Activated CD4-positive, alpha-beta T cell treated with anti-CD3 and anti-CD28 coated beads, Interleukin-2, Interleukin-4, amounts not matched to agents 100 ng/mL and 50 ng/mL, durations not matched to agents 16 hours and 8 hours (primary cell): ENCODE measurements at regions not wholly inside any gene's neighbourhood (a gene's known extent, or its start where the extent isn't known, plus 50 kb on each side); places are given as distances from the start of the nearest gene placed in this dataset.

ENCODE experiments used
- DNase-seq: peaks from one replicate; pipeline ENCODE4 v3.0.0-alpha.2; 2020; ENCODE audit warnings: low spot score

DNA sequence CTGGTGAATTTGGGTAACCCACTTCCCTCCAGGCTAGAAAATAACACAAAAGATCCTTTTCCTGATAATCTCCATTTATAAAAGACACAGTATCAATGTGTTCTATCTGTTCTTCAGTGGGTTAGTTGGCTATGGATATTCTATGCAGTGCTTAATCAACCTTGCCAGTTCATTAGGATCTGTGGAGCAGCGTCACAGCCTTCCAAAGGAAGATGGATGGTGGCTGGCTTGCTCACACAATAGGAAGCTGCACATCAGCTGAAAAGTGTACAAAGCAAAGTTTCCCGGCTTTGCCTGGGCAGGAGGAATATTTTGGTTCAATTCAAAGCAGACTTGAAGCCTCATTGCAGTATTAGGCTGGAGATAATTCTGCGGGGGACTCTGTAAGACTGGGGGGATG is 70.3 kb upstream of the CA10 start:
- no peak for DNase-seq

DNA sequence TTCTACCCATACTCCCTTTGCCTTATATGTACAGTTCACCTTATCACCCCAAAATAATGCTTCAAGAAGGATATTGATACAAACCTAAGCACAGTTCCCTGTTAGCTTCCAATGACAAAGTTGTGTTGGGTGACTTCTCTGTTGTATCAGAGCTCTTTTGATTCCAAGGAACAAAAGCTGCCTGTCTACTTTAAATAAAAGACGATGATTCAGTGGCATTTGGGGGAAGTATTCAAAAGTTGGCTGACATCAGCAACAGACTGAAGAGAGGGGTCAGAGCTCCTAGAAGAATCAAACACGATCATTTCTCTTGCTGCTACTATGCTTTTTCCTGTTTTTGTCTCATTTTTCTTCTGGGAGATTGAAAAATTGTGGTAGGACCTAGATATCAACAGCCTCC is 69.4 kb upstream of the CA10 start:
- no peak for DNase-seq

- DNase-seq = no peak
Observed at GRCh38 chr17:52213451-52213850, 54.9 kb upstream of the CA10 start.

GRCh38 chr17:52212851-52213250 is 54.3 kb upstream of the CA10 start:
- DNase-seq = no peak

GRCh38 chr17:52209507-52209906 is 51.0 kb upstream of the CA10 start:
- no peak for DNase-seq
